GM21619 (cell line): ENCODE measurements at regions not wholly inside any gene's neighbourhood (a gene's known extent, or its start where the extent isn't known, plus 50 kb on each side); places are given as distances from the start of the nearest gene placed in this dataset.
"Not testable (repeated sequence)": the region's sequence is repeated elsewhere in the genome, so short reads cannot be mapped to it uniquely, and the experiment has no call there.

Source experiments
- ATAC-seq: cut with Tn5 transposase; IDR thresholded peaks from one replicate; pipeline ENCODE4 v1.9.1; 2021; ENCODE audit not compliant: unreplicated experiment

- no peak for ATAC-seq
These were observed 128.9 kb upstream of the VWC2 start for GRCh38 chr7:49644396-49645166.

GRCh38 chr7:49645296-49645695 is 128.1 kb upstream of the VWC2 start:
- no peak for ATAC-seq

- no peak for ATAC-seq
These were observed 113.2 kb upstream of the VWC2 start for GRCh38 chr7:49660170-49660783.

GRCh38 chr7:49660976-49661375 is 112.5 kb upstream of the VWC2 start:
- ATAC-seq = no peak

GRCh38 chr7:49665963-49666362 is 107.5 kb upstream of the VWC2 start:
- ATAC-seq = not testable (repeated sequence)

- ATAC-seq = no peak
These were observed 106.7 kb upstream of the VWC2 start for GRCh38 chr7:49666764-49667163.

- no peak for ATAC-seq
These were observed 104.2 kb upstream of the VWC2 start for GRCh38 chr7:49669285-49669684.

GRCh38 chr7:49669692-49670260 is 103.7 kb upstream of the VWC2 start:
- no peak for ATAC-seq

- no peak for ATAC-seq
These were observed 102.4 kb upstream of the VWC2 start for GRCh38 chr7:49670991-49671390.

GRCh38 chr7:49692516-49692915 is 80.9 kb upstream of the VWC2 start:
- ATAC-seq = no peak

GRCh38 chr7:49695971-49696370 is 77.5 kb upstream of the VWC2 start:
- ATAC-seq = no peak

- no peak for ATAC-seq
These were observed 72.6 kb upstream of the VWC2 start for GRCh38 chr7:49700841-49701240.

GRCh38 chr7:49702099-49702498 is 71.3 kb upstream of the VWC2 start:
- ATAC-seq = no peak

GRCh38 chr7:49703337-49703736 is 70.1 kb upstream of the VWC2 start:
- ATAC-seq = no peak

- no peak for ATAC-seq
These were observed 69.6 kb upstream of the VWC2 start for GRCh38 chr7:49703881-49704280.

GRCh38 chr7:49706106-49706505 is 67.3 kb upstream of the VWC2 start:
- no peak for ATAC-seq

GRCh38 chr7:49707891-49708290 is 65.5 kb upstream of the VWC2 start:
- no peak for ATAC-seq

GRCh38 chr7:49708590-49708989 is 64.8 kb upstream of the VWC2 start:
- no peak for ATAC-seq

GRCh38 chr7:49711072-49711723 is 62.2 kb upstream of the VWC2 start:
- not testable (repeated sequence) for ATAC-seq

GRCh38 chr7:49714182-49714581 is 59.3 kb upstream of the VWC2 start:
- ATAC-seq = no peak

- no peak for ATAC-seq
These were observed 58.0 kb upstream of the VWC2 start for GRCh38 chr7:49715486-49715885.

GRCh38 chr7:49717547-49717946 is 55.9 kb upstream of the VWC2 start:
- no peak for ATAC-seq
